HepG2 (cell line): ENCODE measurements at regions not wholly inside any gene's neighbourhood (a gene's known extent, or its start where the extent isn't known, plus 50 kb on each side); places are given as distances from the start of the nearest gene placed in this dataset.
A peak's percentile ranks its signal among the peaks of the same experiment; 100 is the strongest.

Experiments used
- ATAC-seq: fragments of 200-7000 bp; cut with Tn5 transposase; 3 replicates; pipeline ENCODE4 v1.9.1; 2020; ENCODE audit warnings: mild to moderate bottlenecking, moderate library complexity
- BruUV-seq: library from RNA; stranded (reverse); fragments of 400-500 nt; replicated peaks from 2 replicates; lab custom pipeline; 2021; lab: Mats Ljungman, UMichigan
- CTCF ChIA-PET: fragments of 300-600 bp; formaldehyde crosslinking; extraction: SDS; loops from one replicate; lab custom pipeline; 2021; ENCODE audit warnings: low total read pairs, inconsistent platforms, low intra/inter-chr PET ratio; lab: Yijun Ruan, JAX
- POLR2A ChIA-PET: fragments of 350-600 bp; sonication (Branson Sonifier 250); formaldehyde crosslinking; loops from one replicate; lab custom pipeline; 2020; ENCODE audit warnings: antibody characterized with exemption, inconsistent platforms; lab: Yijun Ruan, JAX
- DNase-seq: peaks from one replicate; pipeline ENCODE4 v3.0.0-alpha.2; 2015; ENCODE audit warnings: low spot score
- FAIRE-seq: peaks from 3 replicates; lab custom pipeline; 2011; peaks lifted over from hg19 to GRCh38; lab: Jason Lieb, UNC
- H2AFZ ChIP-seq: one replicate; pipeline ENCODE4 v1.6.1; 2011; ENCODE audit warnings: low read length, inconsistent platforms
- H3K27ac ChIP-seq: fragments of 300-600 bp; 3 replicates; pipeline ENCODE4 v1.8.0; 2011; ENCODE audit warnings: mixed run types, mild to moderate bottlenecking, mixed read lengths, low read length, inconsistent platforms; ENCODE audit not compliant: insufficient read depth; ENCODE audit errors: extremely low read length
- H3K27me3 ChIP-seq, 2 experiments: fragments of 200-600 bp in 1 of 2; 2 replicates in 1 of 2; 3 replicates in 1 of 2; pipeline versions ENCODE4 v1.6.0 to v1.8.0; 2011; ENCODE audit warnings: low read length in 2 of 2, mild to moderate bottlenecking in 2 of 2, moderate library complexity in 2 of 2, inconsistent platforms in 1 of 2; ENCODE audit not compliant: insufficient read depth in 2 of 2, control insufficient read depth in 1 of 2
- H3K36me3 ChIP-seq, 2 experiments: fragments of 200-600 bp in 1 of 2; replicated peaks in 1 of 2; 2 replicates in 1 of 2; 3 replicates in 1 of 2; pipeline versions ENCODE4 v1.5.1 to v1.8.0; 2011; ENCODE audit warnings: low read length in 2 of 2, inconsistent platforms in 1 of 2; ENCODE audit not compliant: insufficient read depth in 2 of 2, control insufficient read depth in 1 of 2
- H3K4me1 ChIP-seq: 2 replicates; pipeline ENCODE4 v1.5.1; 2012; ENCODE audit warnings: low read length, inconsistent platforms; ENCODE audit not compliant: insufficient read depth
- H3K4me2 ChIP-seq: 2 replicates; pipeline ENCODE4 v1.6.0; 2011; ENCODE audit warnings: low read depth, low read length, inconsistent platforms
- H3K4me3 ChIP-seq, 3 experiments: fragments of 200-600 bp in 1 of 3; sonication (generic), shearing (Covaris generic) in 1 of 3; replicated peaks in 1 of 3; 2 replicates each; pipeline ENCODE4 v1.5.1; 2011 to 2016; ENCODE audit warnings: low read length in 3 of 3, inconsistent platforms in 2 of 3, low read depth in 2 of 3, mild to moderate bottlenecking in 2 of 3, control low read depth in 1 of 3, mixed read lengths in 1 of 3; ENCODE audit not compliant: insufficient read depth in 1 of 3
- H3K79me2 ChIP-seq: one replicate; pipeline ENCODE4 v1.6.1; 2011; ENCODE audit warnings: low read length, inconsistent platforms; ENCODE audit not compliant: insufficient read depth
- H3K9ac ChIP-seq: 2 replicates; pipeline ENCODE4 v1.6.0; 2011; ENCODE audit warnings: mild to moderate bottlenecking, low read depth, low read length, inconsistent platforms; ENCODE audit not compliant: insufficient read depth
- H3K9me3 ChIP-seq: 2 replicates; pipeline ENCODE4 v1.5.1; 2012; ENCODE audit warnings: mild to moderate bottlenecking, low read length
- H4K20me1 ChIP-seq: 2 replicates; pipeline ENCODE4 v1.6.0; 2011; ENCODE audit warnings: inconsistent platforms, mild to moderate bottlenecking, low read length, moderate library complexity; ENCODE audit not compliant: insufficient read depth
- DZIP1 ChIP-seq: sonication (generic); formaldehyde crosslinking; IDR thresholded peaks from 2 replicates; pipeline ENCODE4 v1.5.0; 2020; ENCODE audit warnings: mild to moderate bottlenecking, missing genetic modification reagents
- EED ChIP-seq: sonication (generic); formaldehyde crosslinking; IDR thresholded peaks from 2 replicates; pipeline ENCODE4 v1.5.0; 2020; ENCODE audit warnings: mild to moderate bottlenecking, missing genetic modification reagents
- MIER3 ChIP-seq: IDR thresholded peaks from 2 replicates; pipeline ENCODE4 v1.6.1; 2016; ENCODE audit warnings: missing compliant biosample characterization, borderline replicate concordance
- NFKBIZ ChIP-seq: IDR thresholded peaks from 2 replicates; pipeline ENCODE4 v1.6.1; 2018; ENCODE audit warnings: missing genetic modification reagents, missing compliant biosample characterization
- RARA ChIP-seq: IDR thresholded peaks from 2 replicates; pipeline ENCODE4 v1.6.1; 2016; ENCODE audit warnings: missing genetic modification reagents, missing compliant biosample characterization
- YY1 ChIP-seq: IDR thresholded peaks from 2 replicates; pipeline ENCODE4 v1.6.1; 2011; ENCODE audit warnings: low read length, low read depth, moderate library complexity, mild to moderate bottlenecking; ENCODE audit not compliant: insufficient read depth, insufficient replicate concordance
- ZMAT3 ChIP-seq: sonication (generic); formaldehyde crosslinking; conservative IDR thresholded peaks from 2 replicates; pipeline ENCODE4 v1.7.0; 2021; ENCODE audit warnings: missing genetic modification reagents
- WGBS: methylation state at CpG from one replicate; pipeline ENCODE4 v1.1.6; 2017; ENCODE audit warnings: low lambda C conversion rate; 5-methylcytosine and 5-hydroxymethylcytosine counted together
- in situ Hi-C: cut with HindIII; loops from 2 replicates; pipeline ENCODE4 v1.10.0; 2017; ENCODE audit warnings: low pct_unique_long_range_greater_than_20kb; ENCODE audit not compliant: extremely low pct_ligation_motif_present
- intact Hi-C: fragments of 100-400 bp; cut with micrococcal nuclease; formaldehyde crosslinking; loops from one replicate; pipeline ENCODE4 v1.10.0; 2022; ENCODE audit not compliant: unreplicated experiment
- TF ChIP-seq, protein P1 (sequence below): sonication (generic); formaldehyde crosslinking; IDR thresholded peaks from 2 replicates; pipeline ENCODE4 v1.5.1; 2020; ENCODE audit warnings: missing genetic modification reagents, mild to moderate bottlenecking, borderline replicate concordance
- TF ChIP-seq, protein P2 (sequence below): sonication (generic); formaldehyde crosslinking; IDR thresholded peaks from 2 replicates; pipeline ENCODE4 v1.4.0; 2020; ENCODE audit warnings: mild to moderate bottlenecking, missing genetic modification reagents

GRCh38 chr22:35156945-35157344, 91.0 kb downstream of the ISX start:
- 0 out of 5 replicates have a peak, but pooled peaks cover 0 to 4% of the 10 kb centered on the region in 2 experiments for H3K27me3 ChIP-seq
- no peaks in the 10 kb centered on the region for H4K20me1 ChIP-seq
- in situ Hi-C loops (loop anchor here (10.0 kb wide), 1 partner anchor 742 kb away; no protein-coding TSS in a partner anchor), intact Hi-C loops (no loop called here)
- FAIRE-seq (no peak), ATAC-seq (no peak), DNase-seq (no peak)
- H3K27ac ChIP-seq, result peak overlapping the region; percentile 66
- CTCF ChIA-PET, result no interaction called here
- POLR2A ChIA-PET, result interaction anchor here (0.6 to 1.1 kb wide), 2 partner anchors 21 to 116 kb away, joined by 3 read pairs; no protein-coding TSS in a partner anchor
- no peaks in the 10 kb centered on the region for H3K36me3 ChIP-seq
- WGBS, result 22% methylated on average over 3 of the region's 3 CpGs
- TSS peak; percentile 97 for BruUV-seq
- H3K9me3 ChIP-seq, result no peaks in the 10 kb centered on the region
- H3K4me1 ChIP-seq, result no peaks in the 10 kb centered on the region
- no peak for TF ChIP-seq MIER3 (CRISPR knock-in tag)
- TF ChIP-seq NFKBIZ (CRISPR knock-in tag), result no peak
- TF ChIP-seq YY1, result no peak
- TF ChIP-seq ZMAT3, result no peak
- TF ChIP-seq, protein P1, sequence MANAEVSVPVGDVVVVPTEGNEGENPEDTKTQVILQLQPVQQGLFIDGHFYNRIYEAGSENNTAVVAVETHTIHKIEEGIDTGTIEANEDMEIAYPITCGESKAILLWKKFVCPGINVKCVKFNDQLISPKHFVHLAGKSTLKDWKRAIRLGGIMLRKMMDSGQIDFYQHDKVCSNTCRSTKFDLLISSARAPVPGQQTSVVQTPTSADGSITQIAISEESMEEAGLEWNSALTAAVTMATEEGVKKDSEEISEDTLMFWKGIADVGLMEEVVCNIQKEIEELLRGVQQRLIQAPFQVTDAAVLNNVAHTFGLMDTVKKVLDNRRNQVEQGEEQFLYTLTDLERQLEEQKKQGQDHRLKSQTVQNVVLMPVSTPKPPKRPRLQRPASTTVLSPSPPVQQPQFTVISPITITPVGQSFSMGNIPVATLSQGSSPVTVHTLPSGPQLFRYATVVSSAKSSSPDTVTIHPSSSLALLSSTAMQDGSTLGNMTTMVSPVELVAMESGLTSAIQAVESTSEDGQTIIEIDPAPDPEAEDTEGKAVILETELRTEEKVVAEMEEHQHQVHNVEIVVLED (CRISPR knock-in tag), result no peak
- TF ChIP-seq, protein P2, sequence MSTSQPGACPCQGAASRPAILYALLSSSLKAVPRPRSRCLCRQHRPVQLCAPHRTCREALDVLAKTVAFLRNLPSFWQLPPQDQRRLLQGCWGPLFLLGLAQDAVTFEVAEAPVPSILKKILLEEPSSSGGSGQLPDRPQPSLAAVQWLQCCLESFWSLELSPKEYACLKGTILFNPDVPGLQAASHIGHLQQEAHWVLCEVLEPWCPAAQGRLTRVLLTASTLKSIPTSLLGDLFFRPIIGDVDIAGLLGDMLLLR, result no peak
- TF ChIP-seq RARA (CRISPR knock-in tag), result no peak
- no peak for TF ChIP-seq EED (CRISPR knock-in tag)
- TF ChIP-seq DZIP1 (CRISPR knock-in tag), result no peak
- peak overlapping the region; percentile 40 to 55 (median 48); a peak in 5 of 6 replicates for H3K4me3 ChIP-seq
- peak overlapping the region; percentile 51 for H3K4me2 ChIP-seq
- H2AFZ ChIP-seq, result no peak overlapping the region
- H3K79me2 ChIP-seq, result no peaks in the 10 kb centered on the region
- H3K9ac ChIP-seq, result peak overlapping the region; percentile 61; the same call in 1 of the 2 replicates
